ENCODE measurements at regions not wholly inside any gene's neighbourhood (a gene's known extent, or its start where the extent isn't known, plus 50 kb on each side); places are given as distances from the start of the nearest gene placed in this dataset.

- DNase-seq, result no peak
Observed at GRCh38 chr1:82042306-82043060, 241.7 kb downstream of the ADGRL2 start.
